Gastrocnemius medialis (tissue), 4 donors: ENCODE measurements at regions not wholly inside any gene's neighbourhood (a gene's known extent, or its start where the extent isn't known, plus 50 kb on each side); places are given as distances from the start of the nearest gene placed in this dataset.

ENCODE experiments used
- ATAC-seq, 2 donors: fragments of 150-250 bp; one replicate each; pipeline ENCODE4 v1.9.1; 2016
- DNase-seq, 2 donors: peaks; one replicate each; pipeline ENCODE4 v3.0.0-alpha.2; 2019
- H3K27ac ChIP-seq, 4 donors: fragments of 200-600 bp; sonication (generic); 1 replicate in 1 of 4; 2 replicates in 3 of 4; pipeline ENCODE4 v1.5.1; 2016 to 2018; ENCODE audit warnings: mild to moderate bottlenecking in 2 of 4, moderate library complexity in 1 of 4
- H3K27me3 ChIP-seq, 3 donors: fragments of 200-600 bp; sonication (generic) in 2 of 3; 1 replicate in 1 of 3; 2 replicates in 2 of 3; pipeline versions ENCODE4 v1.5.1 to v1.6.0; 2016 to 2019; ENCODE audit warnings: mild to moderate bottlenecking in 1 of 3, moderate library complexity in 1 of 3
- H3K36me3 ChIP-seq, 2 donors: fragments of 200-600 bp; sonication (generic) in 1 of 2; one replicate each; pipeline ENCODE4 v1.5.1; 2017 to 2018
- H3K4me1 ChIP-seq, 2 donors: fragments of 200-600 bp; sonication (generic) in 1 of 2; one replicate each; pipeline ENCODE4 v1.5.1; 2016 to 2017; ENCODE audit warnings: mild to moderate bottlenecking in 2 of 2
- H3K4me3 ChIP-seq, 4 donors: fragments of 200-600 bp; sonication (generic) in 3 of 4; 1 replicate in 1 of 4; 2 replicates in 3 of 4; pipeline ENCODE4 v1.5.1; 2016 to 2019; ENCODE audit warnings: mild to moderate bottlenecking in 2 of 4
- H3K9me3 ChIP-seq, 3 donors: fragments of 200-600 bp; sonication (generic) in 2 of 3; 1 replicate in 1 of 3; 2 replicates in 2 of 3; pipeline ENCODE4 v1.5.1; 2016 to 2019
- CTCF ChIP-seq, 5 experiments: fragments of 450-650 bp in 3 of 5; fragments of 200-600 bp in 2 of 5; sonication (generic) in 2 of 5; IDR thresholded peaks in 4 of 5; conservative IDR thresholded peaks in 1 of 5; 1 replicate in 4 of 5; 2 replicates in 1 of 5; pipeline ENCODE4 v1.5.1; 2016 to 2019; ENCODE audit warnings: antibody characterized with exemption in 5 of 5, mild to moderate bottlenecking in 3 of 5, moderate library complexity in 3 of 5
- POLR2A ChIP-seq, 2 donors: fragments of 450-650 bp; IDR thresholded peaks; one replicate each; pipeline ENCODE4 v1.6.1; 2017; ENCODE audit warnings: antibody characterized with exemption in 2 of 2, mild to moderate bottlenecking in 2 of 2, moderate library complexity in 2 of 2
- in situ Hi-C, 4 donors: fragments of 200-750 bp; cut with MboI; loops; one replicate each; pipeline versions ENCODE4 v1.15.0 to v1.8.0; 2017; ENCODE audit warnings: low sequenced_read_pairs in 4 of 4
- intact Hi-C: fragments of 100-400 bp; cut with DNase I; formaldehyde crosslinking; loops from one replicate; pipeline ENCODE4 v1.15.1; 2023; ENCODE audit warnings: low total_unique reads

- H3K27ac ChIP-seq, result no peak overlapping the region
- no peak for DNase-seq
These were observed 221.2 kb downstream of the RBM19 start for GRCh38 chr12:113744802-113745395.

GRCh38 chr12:113742801-113743200 is 223.3 kb downstream of the RBM19 start:
- ATAC-seq (no peak), DNase-seq (no peak)
- H3K4me1 ChIP-seq, result no peaks in the 10 kb centered on the region
- TF ChIP-seq CTCF (IDR thresholded peaks at IDR 0.05 in 4 of 5, conservative IDR thresholded peaks at IDR 0.05 in 1 of 5) (no peak), POLR2A (IDR thresholded peaks at IDR 0.05) (no peak)
- intact Hi-C loops, result no loop called here
- H3K4me3 ChIP-seq, result no peak overlapping the region
- peaks cover 0 to 10% (median 6%) of the 10 kb centered on the region in 3 donors for H3K27me3 ChIP-seq
- no peaks in the 10 kb centered on the region for H3K9me3 ChIP-seq
- no peaks in the 10 kb centered on the region for H3K36me3 ChIP-seq
- H3K27ac ChIP-seq, result no peak overlapping the region
- in situ Hi-C loops, result no loop called here

More at GRCh38 chr12:113744802-113745395, 221.2 kb downstream of the RBM19 start:
- no peaks in the 10 kb centered on the region for H3K4me1 ChIP-seq
- H3K36me3 ChIP-seq, result no peaks in the 10 kb centered on the region
- intact Hi-C loops, result no loop called here
- peaks cover 0 to 11% (median 2%) of the 10 kb centered on the region in 3 donors for H3K27me3 ChIP-seq
- TF ChIP-seq POLR2A (IDR thresholded peaks at IDR 0.05), result no peak
- H3K4me3 ChIP-seq, result no peak overlapping the region
- no peaks in the 10 kb centered on the region for H3K9me3 ChIP-seq
- no peak for ATAC-seq
- in situ Hi-C loops, result no loop called here

GRCh38 chr12:113740699-113741098 is 225.4 kb downstream of the RBM19 start:
- Histone ChIP-seq H3K9me3 (no peaks in the 10 kb centered on the region), H3K36me3 (no peaks in the 10 kb centered on the region), H3K27ac (no peak overlapping the region), H3K4me1 (no peaks in the 10 kb centered on the region), H3K4me3 (no peak overlapping the region), H3K27me3 (peaks cover 0 to 6% (median 3%) of the 10 kb centered on the region in 3 donors)
- DNase-seq (no peak), ATAC-seq (no peak)
- intact Hi-C loops (no loop called here), in situ Hi-C loops (no loop called here)
- TF ChIP-seq CTCF (IDR thresholded peaks at IDR 0.05 in 4 of 5, conservative IDR thresholded peaks at IDR 0.05 in 1 of 5) (no peak), POLR2A (IDR thresholded peaks at IDR 0.05) (no peak)

GRCh38 chr12:113735131-113735530 is 231.0 kb downstream of the RBM19 start:
- H3K4me1 ChIP-seq, result no peaks in the 10 kb centered on the region
- ATAC-seq (no peak), DNase-seq (no peak)
- no peaks in the 10 kb centered on the region for H3K36me3 ChIP-seq
- H3K4me3 ChIP-seq, result no peak overlapping the region
- H3K27ac ChIP-seq, result no peak overlapping the region
- H3K27me3 ChIP-seq, result peaks cover 0 to 10% (median 6%) of the 10 kb centered on the region in 3 donors
- in situ Hi-C loops, result no loop called here
- TF ChIP-seq CTCF (IDR thresholded peaks at IDR 0.05 in 4 of 5, conservative IDR thresholded peaks at IDR 0.05 in 1 of 5) (no peak), POLR2A (IDR thresholded peaks at IDR 0.05) (no peak)
- intact Hi-C loops, result no loop called here
- no peaks in the 10 kb centered on the region for H3K9me3 ChIP-seq

- Histone ChIP-seq H3K36me3 (no peaks in the 10 kb centered on the region), H3K4me3 (no peak overlapping the region), H3K27ac (no peak overlapping the region), H3K4me1 (no peaks in the 10 kb centered on the region), H3K27me3 (peaks cover 0 to 10% (median 0%) of the 10 kb centered on the region in 3 donors), H3K9me3 (no peaks in the 10 kb centered on the region)
- in situ Hi-C loops, result no loop called here
- intact Hi-C loops, result no loop called here
- no peak for TF ChIP-seq POLR2A (IDR thresholded peaks at IDR 0.05)
- DNase-seq (no peak), ATAC-seq (no peak)
These were observed 231.6 kb downstream of the RBM19 start for GRCh38 chr12:113734503-113734902.

- Histone ChIP-seq H3K4me1 (no peaks in the 10 kb centered on the region), H3K27ac (no peak overlapping the region), H3K36me3 (no peaks in the 10 kb centered on the region), H3K4me3 (no peak overlapping the region), H3K27me3 (peaks cover 0 to 10% (median 0%) of the 10 kb centered on the region in 3 donors), H3K9me3 (no peaks in the 10 kb centered on the region)
- TF ChIP-seq CTCF (IDR thresholded peaks at IDR 0.05 in 4 of 5, conservative IDR thresholded peaks at IDR 0.05 in 1 of 5), result no peak
- no peak for TF ChIP-seq POLR2A (IDR thresholded peaks at IDR 0.05)
- ATAC-seq (no peak), DNase-seq (no peak)
- intact Hi-C loops, result no loop called here
- in situ Hi-C loops, result no loop called here
These were observed 233.2 kb downstream of the RBM19 start for GRCh38 chr12:113732916-113733315.
